ENCODE measurements at regions not wholly inside any gene's neighbourhood (a gene's known extent, or its start where the extent isn't known, plus 50 kb on each side); places are given as distances from the start of the nearest gene placed in this dataset.
"Not testable (repeated sequence)": the region's sequence is repeated elsewhere in the genome, so short reads cannot be mapped to it uniquely, and the experiment has no call there.

DNA sequence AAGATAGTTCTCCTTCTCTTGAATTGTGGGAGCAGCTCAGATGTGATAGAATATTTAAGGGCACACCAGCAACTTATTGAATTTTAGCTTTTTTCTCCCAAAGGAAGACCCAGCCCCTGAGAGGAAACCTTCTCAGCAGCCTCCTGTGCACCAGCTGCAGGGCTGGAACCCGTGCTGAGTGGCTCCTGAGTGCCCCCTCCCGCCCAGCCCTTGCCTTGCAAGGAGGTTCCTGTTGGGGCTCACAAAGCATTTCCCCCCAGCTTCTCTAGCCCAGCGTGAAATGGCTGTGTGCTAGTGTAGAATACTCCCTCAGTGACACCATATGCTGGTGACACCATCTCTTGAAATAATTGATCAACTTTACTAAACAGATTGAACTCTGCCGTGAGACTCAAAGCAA is 1180.1 kb downstream of the TMEM121 start:
- TF ChIP-seq, protein P1, sequence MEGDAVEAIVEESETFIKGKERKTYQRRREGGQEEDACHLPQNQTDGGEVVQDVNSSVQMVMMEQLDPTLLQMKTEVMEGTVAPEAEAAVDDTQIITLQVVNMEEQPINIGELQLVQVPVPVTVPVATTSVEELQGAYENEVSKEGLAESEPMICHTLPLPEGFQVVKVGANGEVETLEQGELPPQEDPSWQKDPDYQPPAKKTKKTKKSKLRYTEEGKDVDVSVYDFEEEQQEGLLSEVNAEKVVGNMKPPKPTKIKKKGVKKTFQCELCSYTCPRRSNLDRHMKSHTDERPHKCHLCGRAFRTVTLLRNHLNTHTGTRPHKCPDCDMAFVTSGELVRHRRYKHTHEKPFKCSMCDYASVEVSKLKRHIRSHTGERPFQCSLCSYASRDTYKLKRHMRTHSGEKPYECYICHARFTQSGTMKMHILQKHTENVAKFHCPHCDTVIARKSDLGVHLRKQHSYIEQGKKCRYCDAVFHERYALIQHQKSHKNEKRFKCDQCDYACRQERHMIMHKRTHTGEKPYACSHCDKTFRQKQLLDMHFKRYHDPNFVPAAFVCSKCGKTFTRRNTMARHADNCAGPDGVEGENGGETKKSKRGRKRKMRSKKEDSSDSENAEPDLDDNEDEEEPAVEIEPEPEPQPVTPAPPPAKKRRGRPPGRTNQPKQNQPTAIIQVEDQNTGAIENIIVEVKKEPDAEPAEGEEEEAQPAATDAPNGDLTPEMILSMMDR (conservative IDR thresholded peaks at IDR 0.05; ENCODE audit: low read depth in 2 of 2) = not testable (repeated sequence)
- TF ChIP-seq, protein P2, sequence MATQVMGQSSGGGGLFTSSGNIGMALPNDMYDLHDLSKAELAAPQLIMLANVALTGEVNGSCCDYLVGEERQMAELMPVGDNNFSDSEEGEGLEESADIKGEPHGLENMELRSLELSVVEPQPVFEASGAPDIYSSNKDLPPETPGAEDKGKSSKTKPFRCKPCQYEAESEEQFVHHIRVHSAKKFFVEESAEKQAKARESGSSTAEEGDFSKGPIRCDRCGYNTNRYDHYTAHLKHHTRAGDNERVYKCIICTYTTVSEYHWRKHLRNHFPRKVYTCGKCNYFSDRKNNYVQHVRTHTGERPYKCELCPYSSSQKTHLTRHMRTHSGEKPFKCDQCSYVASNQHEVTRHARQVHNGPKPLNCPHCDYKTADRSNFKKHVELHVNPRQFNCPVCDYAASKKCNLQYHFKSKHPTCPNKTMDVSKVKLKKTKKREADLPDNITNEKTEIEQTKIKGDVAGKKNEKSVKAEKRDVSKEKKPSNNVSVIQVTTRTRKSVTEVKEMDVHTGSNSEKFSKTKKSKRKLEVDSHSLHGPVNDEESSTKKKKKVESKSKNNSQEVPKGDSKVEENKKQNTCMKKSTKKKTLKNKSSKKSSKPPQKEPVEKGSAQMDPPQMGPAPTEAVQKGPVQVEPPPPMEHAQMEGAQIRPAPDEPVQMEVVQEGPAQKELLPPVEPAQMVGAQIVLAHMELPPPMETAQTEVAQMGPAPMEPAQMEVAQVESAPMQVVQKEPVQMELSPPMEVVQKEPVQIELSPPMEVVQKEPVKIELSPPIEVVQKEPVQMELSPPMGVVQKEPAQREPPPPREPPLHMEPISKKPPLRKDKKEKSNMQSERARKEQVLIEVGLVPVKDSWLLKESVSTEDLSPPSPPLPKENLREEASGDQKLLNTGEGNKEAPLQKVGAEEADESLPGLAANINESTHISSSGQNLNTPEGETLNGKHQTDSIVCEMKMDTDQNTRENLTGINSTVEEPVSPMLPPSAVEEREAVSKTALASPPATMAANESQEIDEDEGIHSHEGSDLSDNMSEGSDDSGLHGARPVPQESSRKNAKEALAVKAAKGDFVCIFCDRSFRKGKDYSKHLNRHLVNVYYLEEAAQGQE (IDR thresholded peaks at IDR 0.05; ENCODE audit: unreplicated experiment) = not testable (repeated sequence)
- not testable (repeated sequence) for TF ChIP-seq CREB1 (CRISPR knock-in tag; IDR thresholded peaks at IDR 0.05; ENCODE audit: low read depth); POLR2AphosphoS5 (IDR thresholded peaks at IDR 0.05; ENCODE audit: low read depth); NANOG (IDR thresholded peaks at IDR 0.05; ENCODE audit: borderline replicate concordance); EZH2 (IDR thresholded peaks at IDR 0.05; ENCODE audit: low read depth, unreplicated experiment); STAT1 (IDR thresholded peaks at IDR 0.05; ENCODE audit: unreplicated experiment); ZNF114 (CRISPR knock-in tag; IDR thresholded peaks at IDR 0.05); EZH2phosphoT487 (IDR thresholded peaks at IDR 0.05; ENCODE audit: unreplicated experiment)
- TF ChIP-seq, protein P3, sequence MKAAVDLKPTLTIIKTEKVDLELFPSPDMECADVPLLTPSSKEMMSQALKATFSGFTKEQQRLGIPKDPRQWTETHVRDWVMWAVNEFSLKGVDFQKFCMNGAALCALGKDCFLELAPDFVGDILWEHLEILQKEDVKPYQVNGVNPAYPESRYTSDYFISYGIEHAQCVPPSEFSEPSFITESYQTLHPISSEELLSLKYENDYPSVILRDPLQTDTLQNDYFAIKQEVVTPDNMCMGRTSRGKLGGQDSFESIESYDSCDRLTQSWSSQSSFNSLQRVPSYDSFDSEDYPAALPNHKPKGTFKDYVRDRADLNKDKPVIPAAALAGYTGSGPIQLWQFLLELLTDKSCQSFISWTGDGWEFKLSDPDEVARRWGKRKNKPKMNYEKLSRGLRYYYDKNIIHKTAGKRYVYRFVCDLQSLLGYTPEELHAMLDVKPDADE (IDR thresholded peaks at IDR 0.05) = not testable (repeated sequence)
- TF ChIP-seq, protein P4, sequence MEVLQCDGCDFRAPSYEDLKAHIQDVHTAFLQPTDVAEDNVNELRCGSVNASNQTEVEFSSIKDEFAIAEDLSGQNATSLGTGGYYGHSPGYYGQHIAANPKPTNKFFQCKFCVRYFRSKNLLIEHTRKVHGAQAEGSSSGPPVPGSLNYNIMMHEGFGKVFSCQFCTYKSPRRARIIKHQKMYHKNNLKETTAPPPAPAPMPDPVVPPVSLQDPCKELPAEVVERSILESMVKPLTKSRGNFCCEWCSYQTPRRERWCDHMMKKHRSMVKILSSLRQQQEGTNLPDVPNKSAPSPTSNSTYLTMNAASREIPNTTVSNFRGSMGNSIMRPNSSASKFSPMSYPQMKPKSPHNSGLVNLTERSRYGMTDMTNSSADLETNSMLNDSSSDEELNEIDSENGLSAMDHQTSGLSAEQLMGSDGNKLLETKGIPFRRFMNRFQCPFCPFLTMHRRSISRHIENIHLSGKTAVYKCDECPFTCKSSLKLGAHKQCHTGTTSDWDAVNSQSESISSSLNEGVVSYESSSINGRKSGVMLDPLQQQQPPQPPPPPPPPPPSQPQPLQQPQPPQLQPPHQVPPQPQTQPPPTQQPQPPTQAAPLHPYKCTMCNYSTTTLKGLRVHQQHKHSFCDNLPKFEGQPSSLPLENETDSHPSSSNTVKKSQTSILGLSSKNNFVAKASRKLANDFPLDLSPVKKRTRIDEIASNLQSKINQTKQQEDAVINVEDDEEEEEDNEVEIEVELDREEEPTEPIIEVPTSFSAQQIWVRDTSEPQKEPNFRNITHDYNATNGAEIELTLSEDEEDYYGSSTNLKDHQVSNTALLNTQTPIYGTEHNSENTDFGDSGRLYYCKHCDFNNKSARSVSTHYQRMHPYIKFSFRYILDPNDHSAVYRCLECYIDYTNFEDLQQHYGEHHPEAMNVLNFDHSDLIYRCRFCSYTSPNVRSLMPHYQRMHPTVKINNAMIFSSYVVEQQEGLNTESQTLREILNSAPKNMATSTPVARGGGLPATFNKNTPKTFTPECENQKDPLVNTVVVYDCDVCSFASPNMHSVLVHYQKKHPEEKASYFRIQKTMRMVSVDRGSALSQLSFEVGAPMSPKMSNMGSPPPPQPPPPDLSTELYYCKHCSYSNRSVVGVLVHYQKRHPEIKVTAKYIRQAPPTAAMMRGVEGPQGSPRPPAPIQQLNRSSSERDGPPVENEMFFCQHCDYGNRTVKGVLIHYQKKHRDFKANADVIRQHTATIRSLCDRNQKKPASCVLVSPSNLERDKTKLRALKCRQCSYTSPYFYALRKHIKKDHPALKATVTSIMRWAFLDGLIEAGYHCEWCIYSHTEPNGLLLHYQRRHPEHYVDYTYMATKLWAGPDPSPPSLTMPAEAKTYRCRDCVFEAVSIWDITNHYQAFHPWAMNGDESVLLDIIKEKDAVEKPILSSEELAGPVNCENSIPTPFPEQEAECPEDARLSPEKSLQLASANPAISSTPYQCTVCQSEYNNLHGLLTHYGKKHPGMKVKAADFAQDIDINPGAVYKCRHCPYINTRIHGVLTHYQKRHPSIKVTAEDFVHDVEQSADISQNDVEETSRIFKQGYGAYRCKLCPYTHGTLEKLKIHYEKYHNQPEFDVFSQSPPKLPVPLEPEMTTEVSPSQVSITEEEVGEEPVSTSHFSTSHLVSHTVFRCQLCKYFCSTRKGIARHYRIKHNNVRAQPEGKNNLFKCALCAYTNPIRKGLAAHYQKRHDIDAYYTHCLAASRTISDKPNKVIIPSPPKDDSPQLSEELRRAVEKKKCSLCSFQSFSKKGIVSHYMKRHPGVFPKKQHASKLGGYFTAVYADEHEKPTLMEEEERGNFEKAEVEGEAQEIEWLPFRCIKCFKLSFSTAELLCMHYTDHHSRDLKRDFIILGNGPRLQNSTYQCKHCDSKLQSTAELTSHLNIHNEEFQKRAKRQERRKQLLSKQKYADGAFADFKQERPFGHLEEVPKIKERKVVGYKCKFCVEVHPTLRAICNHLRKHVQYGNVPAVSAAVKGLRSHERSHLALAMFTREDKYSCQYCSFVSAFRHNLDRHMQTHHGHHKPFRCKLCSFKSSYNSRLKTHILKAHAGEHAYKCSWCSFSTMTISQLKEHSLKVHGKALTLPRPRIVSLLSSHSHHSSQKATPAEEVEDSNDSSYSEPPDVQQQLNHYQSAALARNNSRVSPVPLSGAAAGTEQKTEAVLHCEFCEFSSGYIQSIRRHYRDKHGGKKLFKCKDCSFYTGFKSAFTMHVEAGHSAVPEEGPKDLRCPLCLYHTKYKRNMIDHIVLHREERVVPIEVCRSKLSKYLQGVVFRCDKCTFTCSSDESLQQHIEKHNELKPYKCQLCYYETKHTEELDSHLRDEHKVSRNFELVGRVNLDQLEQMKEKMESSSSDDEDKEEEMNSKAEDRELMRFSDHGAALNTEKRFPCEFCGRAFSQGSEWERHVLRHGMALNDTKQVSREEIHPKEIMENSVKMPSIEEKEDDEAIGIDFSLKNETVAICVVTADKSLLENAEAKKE (CRISPR knock-in tag; IDR thresholded peaks at IDR 0.05) = not testable (repeated sequence)
